VCaP (cell line): ENCODE measurements at regions not wholly inside any gene's neighbourhood (a gene's known extent, or its start where the extent isn't known, plus 50 kb on each side); places are given as distances from the start of the nearest gene placed in this dataset.

Experiments
- H3K27ac ChIP-seq: fragments of 450-650 bp; 2 replicates; pipeline ENCODE4 v1.5.1; 2017
- CTCF ChIP-seq: fragments of 450-650 bp; conservative IDR thresholded peaks from 2 replicates; pipeline ENCODE4 v1.5.1; 2017; ENCODE audit warnings: mild to moderate bottlenecking, moderate library complexity

DNA sequence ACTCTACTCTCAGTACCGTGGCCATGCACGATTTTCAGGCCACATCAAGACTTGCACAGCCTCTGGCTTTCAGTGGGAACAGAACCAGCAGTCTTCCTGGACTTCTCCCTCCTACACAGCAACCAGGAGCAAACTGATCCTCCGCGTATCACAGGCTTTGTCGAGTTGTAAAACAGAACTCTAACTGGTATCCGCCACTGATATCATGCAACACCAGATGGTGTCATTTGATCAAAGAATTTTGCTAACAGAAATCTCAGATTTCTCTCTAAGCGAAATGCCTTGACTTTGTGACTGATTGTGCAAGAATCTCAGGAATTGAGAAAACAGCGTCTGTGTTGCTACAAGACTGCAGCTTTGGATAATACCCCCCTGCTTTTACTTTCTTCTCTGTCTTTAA lies 85.7 kb downstream of the COPS8 start:
- no peak overlapping the region for H3K27ac ChIP-seq
- TF ChIP-seq CTCF = no peak; the same call in 1 of the 2 replicates

DNA sequence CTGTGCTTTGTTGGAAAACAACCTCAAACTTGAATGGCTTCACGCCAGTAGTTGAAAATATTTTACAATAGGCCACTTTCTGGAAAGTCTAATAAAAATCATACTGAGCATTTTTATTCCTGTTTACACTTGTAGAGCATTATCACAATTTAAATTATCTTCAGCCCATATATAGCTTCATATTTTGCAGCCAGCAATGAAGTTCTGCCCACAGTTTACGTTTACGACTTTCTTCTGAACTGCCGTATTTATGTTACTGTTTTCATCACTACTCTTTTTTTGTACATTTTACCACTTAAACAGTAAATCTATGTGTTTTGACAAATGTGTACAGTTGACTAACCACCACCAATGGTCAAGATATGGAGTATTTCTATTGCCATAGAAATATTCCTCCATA lies 86.2 kb downstream of the COPS8 start:
- H3K27ac ChIP-seq = no peak overlapping the region
- no peak for TF ChIP-seq CTCF

GRCh38 chr2:237177052-237177451 lies 91.4 kb downstream of the COPS8 start:
- no peak for TF ChIP-seq CTCF
- no peak overlapping the region for H3K27ac ChIP-seq

DNA sequence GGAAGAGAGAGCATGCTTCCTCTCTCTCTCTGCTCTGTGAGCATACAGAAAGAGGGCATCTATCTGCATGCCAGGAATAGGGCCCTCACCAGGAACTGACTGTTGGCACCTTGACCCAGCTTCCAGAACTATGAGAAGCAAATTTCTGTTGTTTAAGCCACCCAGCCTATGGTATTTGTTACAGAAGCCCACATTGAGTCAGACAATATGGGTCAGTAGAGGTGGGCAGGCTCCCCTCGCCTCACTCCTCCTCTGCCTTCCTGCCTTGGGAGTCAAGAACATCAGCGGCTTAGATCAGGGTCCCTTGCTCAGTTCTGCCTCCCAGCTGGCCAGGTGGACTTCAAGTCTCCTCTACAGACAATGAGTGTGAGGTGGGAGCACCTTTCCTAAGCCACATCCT lies 92.3 kb downstream of the COPS8 start:
- no peak overlapping the region for H3K27ac ChIP-seq
- no peak for TF ChIP-seq CTCF

GRCh38 chr2:237178396-237178795 lies 92.7 kb downstream of the COPS8 start:
- TF ChIP-seq CTCF = no peak
- H3K27ac ChIP-seq = no peak overlapping the region

DNA sequence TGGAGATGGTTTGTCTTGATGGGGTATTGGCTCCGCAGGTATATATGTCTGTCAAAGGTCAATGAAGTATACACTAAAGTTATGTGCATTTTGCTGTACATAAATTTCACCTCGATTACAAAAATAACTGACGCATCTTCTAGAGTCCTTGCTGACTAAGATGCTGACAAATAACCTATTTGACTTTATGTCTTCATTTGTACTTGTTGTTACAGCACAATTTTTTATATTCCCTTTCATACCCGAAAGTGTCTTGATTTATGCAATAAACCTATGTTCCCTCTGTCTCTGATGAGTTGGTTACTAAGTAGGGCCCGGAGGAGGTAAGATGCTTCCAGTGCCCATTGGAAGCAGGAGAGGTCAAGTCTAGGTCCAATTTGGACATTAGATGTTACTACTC lies 93.5 kb downstream of the COPS8 start:
- TF ChIP-seq CTCF = no peak
- no peak overlapping the region for H3K27ac ChIP-seq

GRCh38 chr2:237180187-237180586 lies 94.5 kb downstream of the COPS8 start:
- TF ChIP-seq CTCF = no peak
- no peak overlapping the region for H3K27ac ChIP-seq

DNA sequence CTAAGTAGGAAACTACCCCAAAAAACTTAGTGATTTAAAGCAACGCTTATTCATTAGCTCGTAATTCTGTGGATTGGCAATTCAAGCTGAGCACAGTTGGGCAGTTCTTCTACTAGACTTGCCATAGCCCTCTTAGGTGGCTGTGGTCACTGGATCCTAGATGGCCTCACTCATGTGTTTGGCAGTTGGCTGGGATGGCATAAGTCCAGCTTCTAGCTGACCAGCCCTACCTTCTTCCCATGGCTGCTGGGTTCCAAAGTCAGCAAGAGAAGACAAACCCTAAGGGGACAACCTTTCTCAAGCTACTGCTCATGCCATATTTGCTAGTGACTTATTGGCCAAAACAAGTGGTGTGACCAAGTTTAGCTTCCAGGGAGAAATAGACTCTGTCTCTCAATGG lies 95.3 kb downstream of the COPS8 start:
- no peak for TF ChIP-seq CTCF
- no peak overlapping the region for H3K27ac ChIP-seq
